ENCODE measurements at regions not wholly inside any gene's neighbourhood (a gene's known extent, or its start where the extent isn't known, plus 50 kb on each side); places are given as distances from the start of the nearest gene placed in this dataset.
A peak's percentile ranks its signal among the peaks of the same experiment; 100 is the strongest.

GRCh38 chr3:117762621-117763037 lies 1053.0 kb downstream of the TUSC7 start:
- H3K27ac ChIP-seq (replicated peaks; ENCODE audit: low read length): no peak overlapping the region

GRCh38 chr3:117763561-117763960 lies 1054.0 kb downstream of the TUSC7 start:
- Histone ChIP-seq H3K27me3 (ENCODE audit: control insufficient read depth in 3 of 3, insufficient read depth in 3 of 3, low read depth in 1 of 3, low read length in 3 of 3) (peaks cover 0 to 3% (median 0%) of the 10 kb centered on the region in 3 experiments), H3K9ac (ENCODE audit: low read depth, low read length, poor library complexity) (no peak overlapping the region), H3K23ac (ENCODE audit: low read depth, low read length, poor library complexity) (no peak overlapping the region), H2BK5ac (ENCODE audit: low read length) (no peak overlapping the region), H4K91ac (ENCODE audit: low read depth, low read length, poor library complexity) (no peak overlapping the region), H3K79me1 (ENCODE audit: low read depth, low read length) (no peaks in the 10 kb centered on the region), H2BK12ac (ENCODE audit: low read length) (no peak overlapping the region), H2AK5ac (ENCODE audit: low read depth, low read length) (no peak overlapping the region), H3K4me3 (ENCODE audit: low read length in 2 of 2) (no peak overlapping the region), H3K9me3 (replicated peaks in 1 of 2; ENCODE audit: control insufficient read depth in 2 of 2, insufficient read depth in 1 of 2, low read depth in 1 of 2, low read length in 2 of 2) (no peaks in the 10 kb centered on the region), H2BK15ac (ENCODE audit: low read length) (no peak overlapping the region), H3K4me1 (ENCODE audit: control insufficient read depth in 2 of 2, insufficient read depth in 1 of 2, low read depth in 1 of 2, low read length in 2 of 2) (peaks cover 6 to 12% of the 10 kb centered on the region in 2 donors), H3K14ac (ENCODE audit: low read length) (no peak overlapping the region), H3K27ac (replicated peaks; ENCODE audit: low read length) (no peak overlapping the region), H3K4me2 (ENCODE audit: insufficient read depth, low read length, poor library complexity, severe bottlenecking) (no peak overlapping the region), H2BK120ac (ENCODE audit: low read depth, low read length) (no peak overlapping the region), H2AFZ (ENCODE audit: low read length) (no peak overlapping the region), H4K8ac (ENCODE audit: low read depth, low read length) (no peak overlapping the region), H3K4ac (ENCODE audit: low read length) (no peak overlapping the region), H3K36me3 (replicated peaks in 1 of 2; ENCODE audit: control insufficient read depth in 2 of 2, insufficient read depth in 2 of 2, low read length in 2 of 2) (no peaks in the 10 kb centered on the region), H3K18ac (ENCODE audit: low read length) (no peak overlapping the region)
- no peak for DNase-seq (ENCODE audit: low spot score)
- WGBS, 2 donors (ENCODE audit: extremely low coverage in 2 of 2, insufficient read length in 2 of 2, insufficient replicate concordance in 1 of 2): no CpG with 5 or more reads among the region's 4 CpGs

More at GRCh38 chr3:117762621-117763037, 1053.0 kb downstream of the TUSC7 start:
- WGBS, 2 donors (ENCODE audit: extremely low coverage in 2 of 2, insufficient read length in 2 of 2, insufficient replicate concordance in 1 of 2): no CpG with 5 or more reads among the region's 3 CpGs
- peaks cover 0 to 3% (median 0%) of the 10 kb centered on the region in 3 experiments for H3K27me3 ChIP-seq (ENCODE audit: control insufficient read depth in 3 of 3, insufficient read depth in 3 of 3, low read depth in 1 of 3, low read length in 3 of 3)
- H2AK5ac ChIP-seq (ENCODE audit: low read depth, low read length): no peak overlapping the region
- H3K9ac ChIP-seq (ENCODE audit: low read depth, low read length, poor library complexity): no peak overlapping the region
- no peak overlapping the region for H3K14ac ChIP-seq (ENCODE audit: low read length)
- no peak overlapping the region for H3K23ac ChIP-seq (ENCODE audit: low read depth, low read length, poor library complexity)
- no peak overlapping the region for H2BK120ac ChIP-seq (ENCODE audit: low read depth, low read length)
- peaks cover 6 to 12% of the 10 kb centered on the region in 2 donors for H3K4me1 ChIP-seq (ENCODE audit: control insufficient read depth in 2 of 2, insufficient read depth in 1 of 2, low read depth in 1 of 2, low read length in 2 of 2)
- H2AFZ ChIP-seq (ENCODE audit: low read length): peak overlapping the region; percentile 74
- no peaks in the 10 kb centered on the region for H3K9me3 ChIP-seq (replicated peaks in 1 of 2; ENCODE audit: control insufficient read depth in 2 of 2, insufficient read depth in 1 of 2, low read depth in 1 of 2, low read length in 2 of 2)
- H3K4me2 ChIP-seq (ENCODE audit: insufficient read depth, low read length, poor library complexity, severe bottlenecking): no peak overlapping the region
- no peaks in the 10 kb centered on the region for H3K79me1 ChIP-seq (ENCODE audit: low read depth, low read length)
- H3K4me3 ChIP-seq (ENCODE audit: low read length in 2 of 2): no peak overlapping the region
- no peak overlapping the region for H3K4ac ChIP-seq (ENCODE audit: low read length)
- no peak overlapping the region for H4K8ac ChIP-seq (ENCODE audit: low read depth, low read length)
- no peak overlapping the region for H2BK15ac ChIP-seq (ENCODE audit: low read length)
- no peaks in the 10 kb centered on the region for H3K36me3 ChIP-seq (replicated peaks in 1 of 2; ENCODE audit: control insufficient read depth in 2 of 2, insufficient read depth in 2 of 2, low read length in 2 of 2)
- no peak overlapping the region for H2BK5ac ChIP-seq (ENCODE audit: low read length)
- H3K18ac ChIP-seq (ENCODE audit: low read length): peak overlapping the region; percentile 25
- H4K91ac ChIP-seq (ENCODE audit: low read depth, low read length, poor library complexity): no peak overlapping the region
- no peak for DNase-seq (ENCODE audit: low spot score)
- no peak overlapping the region for H2BK12ac ChIP-seq (ENCODE audit: low read length)

GRCh38 chr3:117768581-117768980 lies 1059.0 kb downstream of the TUSC7 start:
- H3K27ac ChIP-seq (replicated peaks; ENCODE audit: low read length): no peak overlapping the region
- no peaks in the 10 kb centered on the region for H3K9me3 ChIP-seq (replicated peaks in 1 of 2; ENCODE audit: control insufficient read depth in 2 of 2, insufficient read depth in 1 of 2, low read depth in 1 of 2, low read length in 2 of 2)
- H2AFZ ChIP-seq (ENCODE audit: low read length): no peak overlapping the region
- no peak overlapping the region for H2BK5ac ChIP-seq (ENCODE audit: low read length)
- H2BK12ac ChIP-seq (ENCODE audit: low read length): no peak overlapping the region
- H3K23ac ChIP-seq (ENCODE audit: low read depth, low read length, poor library complexity): no peak overlapping the region
- H3K36me3 ChIP-seq (replicated peaks in 1 of 2; ENCODE audit: control insufficient read depth in 2 of 2, insufficient read depth in 2 of 2, low read length in 2 of 2): no peaks in the 10 kb centered on the region
- H4K8ac ChIP-seq (ENCODE audit: low read depth, low read length): no peak overlapping the region
- H3K27me3 ChIP-seq (ENCODE audit: control insufficient read depth in 3 of 3, insufficient read depth in 3 of 3, low read depth in 1 of 3, low read length in 3 of 3): no peaks in the 10 kb centered on the region
- no CpG with 5 or more reads among the region's 4 CpGs for WGBS, 2 donors (ENCODE audit: extremely low coverage in 2 of 2, insufficient read length in 2 of 2, insufficient replicate concordance in 1 of 2)
- H2BK120ac ChIP-seq (ENCODE audit: low read depth, low read length): no peak overlapping the region
- no peak for DNase-seq (ENCODE audit: low spot score)
- H3K79me1 ChIP-seq (ENCODE audit: low read depth, low read length): no peaks in the 10 kb centered on the region
- H2AK5ac ChIP-seq (ENCODE audit: low read depth, low read length): no peak overlapping the region
- no peak overlapping the region for H2BK15ac ChIP-seq (ENCODE audit: low read length)
- no peak overlapping the region for H3K9ac ChIP-seq (ENCODE audit: low read depth, low read length, poor library complexity)
- no peak overlapping the region for H3K18ac ChIP-seq (ENCODE audit: low read length)
- H3K4me3 ChIP-seq (ENCODE audit: low read length in 2 of 2): no peak overlapping the region
- H3K4me1 ChIP-seq (ENCODE audit: control insufficient read depth in 2 of 2, insufficient read depth in 1 of 2, low read depth in 1 of 2, low read length in 2 of 2): no peaks in the 10 kb centered on the region
- H3K4ac ChIP-seq (ENCODE audit: low read length): no peak overlapping the region
- H3K4me2 ChIP-seq (ENCODE audit: insufficient read depth, low read length, poor library complexity, severe bottlenecking): no peak overlapping the region
- no peak overlapping the region for H4K91ac ChIP-seq (ENCODE audit: low read depth, low read length, poor library complexity)
- H3K14ac ChIP-seq (ENCODE audit: low read length): no peak overlapping the region

GRCh38 chr3:117774130-117774529 lies 1064.6 kb downstream of the TUSC7 start:
- no peak overlapping the region for H2BK15ac ChIP-seq (ENCODE audit: low read length)
- H2AFZ ChIP-seq (ENCODE audit: low read length): no peak overlapping the region
- no peak overlapping the region for H3K4me3 ChIP-seq (ENCODE audit: low read length in 2 of 2)
- DNase-seq (ENCODE audit: low spot score): no peak
- H4K8ac ChIP-seq (ENCODE audit: low read depth, low read length): no peak overlapping the region
- no peak overlapping the region for H3K4ac ChIP-seq (ENCODE audit: low read length)
- H3K9ac ChIP-seq (ENCODE audit: low read depth, low read length, poor library complexity): no peak overlapping the region
- no peaks in the 10 kb centered on the region for H3K27me3 ChIP-seq (ENCODE audit: control insufficient read depth in 3 of 3, insufficient read depth in 3 of 3, low read depth in 1 of 3, low read length in 3 of 3)
- no peak overlapping the region for H3K14ac ChIP-seq (ENCODE audit: low read length)
- no peak overlapping the region for H4K91ac ChIP-seq (ENCODE audit: low read depth, low read length, poor library complexity)
- no peaks in the 10 kb centered on the region for H3K9me3 ChIP-seq (replicated peaks in 1 of 2; ENCODE audit: control insufficient read depth in 2 of 2, insufficient read depth in 1 of 2, low read depth in 1 of 2, low read length in 2 of 2)
- H3K4me1 ChIP-seq (ENCODE audit: control insufficient read depth in 2 of 2, insufficient read depth in 1 of 2, low read depth in 1 of 2, low read length in 2 of 2): no peaks in the 10 kb centered on the region
- H3K18ac ChIP-seq (ENCODE audit: low read length): no peak overlapping the region
- H3K27ac ChIP-seq (replicated peaks; ENCODE audit: low read length): no peak overlapping the region
- no peak overlapping the region for H3K4me2 ChIP-seq (ENCODE audit: insufficient read depth, low read length, poor library complexity, severe bottlenecking)
- H3K36me3 ChIP-seq (replicated peaks in 1 of 2; ENCODE audit: control insufficient read depth in 2 of 2, insufficient read depth in 2 of 2, low read length in 2 of 2): no peaks in the 10 kb centered on the region
- H3K79me1 ChIP-seq (ENCODE audit: low read depth, low read length): no peaks in the 10 kb centered on the region
- no peak overlapping the region for H2BK120ac ChIP-seq (ENCODE audit: low read depth, low read length)
- no peak overlapping the region for H2AK5ac ChIP-seq (ENCODE audit: low read depth, low read length)
- no peak overlapping the region for H2BK12ac ChIP-seq (ENCODE audit: low read length)
- H3K23ac ChIP-seq (ENCODE audit: low read depth, low read length, poor library complexity): no peak overlapping the region
- H2BK5ac ChIP-seq (ENCODE audit: low read length): no peak overlapping the region

All from neuronal stem cell (in vitro differentiated cells).